Activated B cell treated with CpG ODN at 0.5 μM for 24 hours (primary cell): ENCODE measurements at regions not wholly inside any gene's neighbourhood (a gene's known extent, or its start where the extent isn't known, plus 50 kb on each side); places are given as distances from the start of the nearest gene placed in this dataset.
"Not testable (repeated sequence)": the region's sequence is repeated elsewhere in the genome, so short reads cannot be mapped to it uniquely, and the experiment has no call there.

ENCODE experiments used
- ATAC-seq: fragments of 200-7000 bp; cut with Tn5 transposase; one replicate; pipeline ENCODE4 v1.10.0; 2021; ENCODE audit warnings: low read depth, mild to moderate bottlenecking, moderate library complexity
- CTCF ChIA-PET: fragments of 350-600 bp; sonication (Branson Sonifier 250); formaldehyde crosslinking; loops from one replicate; lab custom pipeline; 2021; ENCODE audit warnings: antibody characterized with exemption; lab: Charles Lee
- POLR2A ChIA-PET: fragments of 350-600 bp; sonication (Branson Sonifier 250); formaldehyde crosslinking; loops from one replicate; lab custom pipeline; 2021; ENCODE audit warnings: antibody characterized with exemption; lab: Charles Lee
- DNase-seq: peaks from one replicate; pipeline ENCODE4 v3.0.0; 2022
- H3K27ac Mint-ChIP-seq: one replicate; pipeline ENCODE4 v1.8.0; 2020; ENCODE audit warnings: mixed read lengths
- H3K27me3 Mint-ChIP-seq: one replicate; pipeline ENCODE4 v1.8.0; 2021; ENCODE audit warnings: mixed read lengths
- H3K36me3 Mint-ChIP-seq: one replicate; pipeline ENCODE4 v1.8.0; 2021; ENCODE audit warnings: low read depth, mixed read lengths
- H3K4me1 Mint-ChIP-seq: one replicate; pipeline ENCODE4 v1.8.0; 2021; ENCODE audit warnings: mixed read lengths
- H3K4me3 Mint-ChIP-seq: one replicate; pipeline ENCODE4 v1.8.0; 2020; ENCODE audit warnings: mild to moderate bottlenecking, mixed read lengths
- H3K9me3 Mint-ChIP-seq: one replicate; pipeline ENCODE4 v1.8.0; 2020; ENCODE audit warnings: mixed read lengths
- intact Hi-C: fragments of 100-400 bp; cut with micrococcal nuclease; formaldehyde crosslinking; loops from one replicate; pipeline ENCODE4 v1.15.1; 2024
- TF ChIP-seq, protein P1 (sequence below): fragments of 200-600 bp; IDR thresholded peaks from one replicate; pipeline ENCODE4 v1.8.0; 2022; ENCODE audit warnings: antibody characterized with exemption, mild to moderate bottlenecking

DNA sequence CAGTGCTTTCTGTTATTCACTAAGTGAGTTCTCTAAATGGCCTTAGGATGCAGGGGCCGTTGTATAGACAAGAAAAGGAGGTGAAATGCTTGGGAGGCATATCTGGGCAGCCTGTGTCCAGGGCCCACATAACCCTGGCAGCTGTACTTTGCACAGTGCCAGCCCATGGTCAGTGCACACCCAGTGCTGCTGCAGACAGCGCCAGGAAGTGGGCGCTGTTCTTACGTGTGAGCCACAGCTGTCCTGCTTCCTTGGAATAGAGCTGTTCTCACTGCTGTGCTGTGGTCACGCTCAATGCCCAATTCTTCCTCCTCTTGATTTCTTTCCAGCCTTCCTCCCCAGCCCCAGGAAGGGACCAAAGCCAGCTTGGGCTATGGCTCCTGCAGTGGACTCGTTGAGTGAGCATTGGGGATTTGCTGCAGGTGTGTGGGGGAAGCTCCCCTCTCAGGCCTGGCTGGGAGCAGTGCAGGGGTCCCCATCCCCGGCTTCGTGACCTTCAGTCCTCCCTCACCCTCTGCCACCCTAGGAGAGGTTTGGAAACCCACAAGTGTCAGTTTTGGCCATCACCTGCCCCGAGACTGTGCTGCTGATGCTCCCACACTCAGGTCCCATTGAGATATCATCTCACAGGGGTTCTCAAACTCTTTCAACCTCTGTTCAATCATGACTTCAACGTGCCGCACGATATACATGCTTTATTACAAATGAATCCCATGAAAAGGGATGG lies 246.8 kb upstream of the EXOC2 start:
- ChIA-PET CTCF (no interaction called here), POLR2A (no interaction called here)
- TF ChIP-seq, protein P1, sequence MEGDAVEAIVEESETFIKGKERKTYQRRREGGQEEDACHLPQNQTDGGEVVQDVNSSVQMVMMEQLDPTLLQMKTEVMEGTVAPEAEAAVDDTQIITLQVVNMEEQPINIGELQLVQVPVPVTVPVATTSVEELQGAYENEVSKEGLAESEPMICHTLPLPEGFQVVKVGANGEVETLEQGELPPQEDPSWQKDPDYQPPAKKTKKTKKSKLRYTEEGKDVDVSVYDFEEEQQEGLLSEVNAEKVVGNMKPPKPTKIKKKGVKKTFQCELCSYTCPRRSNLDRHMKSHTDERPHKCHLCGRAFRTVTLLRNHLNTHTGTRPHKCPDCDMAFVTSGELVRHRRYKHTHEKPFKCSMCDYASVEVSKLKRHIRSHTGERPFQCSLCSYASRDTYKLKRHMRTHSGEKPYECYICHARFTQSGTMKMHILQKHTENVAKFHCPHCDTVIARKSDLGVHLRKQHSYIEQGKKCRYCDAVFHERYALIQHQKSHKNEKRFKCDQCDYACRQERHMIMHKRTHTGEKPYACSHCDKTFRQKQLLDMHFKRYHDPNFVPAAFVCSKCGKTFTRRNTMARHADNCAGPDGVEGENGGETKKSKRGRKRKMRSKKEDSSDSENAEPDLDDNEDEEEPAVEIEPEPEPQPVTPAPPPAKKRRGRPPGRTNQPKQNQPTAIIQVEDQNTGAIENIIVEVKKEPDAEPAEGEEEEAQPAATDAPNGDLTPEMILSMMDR: no peak
- no peaks in the 10 kb centered on the region for H3K9me3 Mint-ChIP-seq
- intact Hi-C loops: no loop called here
- DNase-seq (no peak), ATAC-seq (no peak)
- no peak overlapping the region for H3K4me3 Mint-ChIP-seq
- no peak overlapping the region for H3K27ac Mint-ChIP-seq
- H3K4me1 Mint-ChIP-seq: no peaks in the 10 kb centered on the region
- peaks cover 13% of the 10 kb centered on the region for H3K27me3 Mint-ChIP-seq
- no peaks in the 10 kb centered on the region for H3K36me3 Mint-ChIP-seq

DNA sequence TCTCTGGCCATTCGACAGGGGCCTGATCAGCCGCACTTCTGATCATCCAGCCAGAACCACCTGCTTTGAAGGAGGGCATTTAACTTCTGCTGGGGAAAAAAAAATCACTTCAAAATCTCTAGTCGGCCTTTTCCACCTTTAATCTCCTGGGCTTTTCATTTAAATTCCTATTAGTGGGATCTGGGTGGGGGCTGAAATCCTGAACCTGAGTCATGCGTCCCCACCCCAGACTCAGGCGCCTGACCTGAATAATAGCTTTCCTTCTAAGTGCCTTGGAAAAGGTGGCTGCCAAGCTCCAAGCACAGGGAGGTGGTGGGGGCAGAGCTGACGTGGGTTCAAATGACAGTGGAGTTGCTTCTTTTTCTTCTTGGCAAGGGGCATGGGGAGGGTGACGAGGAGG lies 246.0 kb upstream of the EXOC2 start:
- peaks cover 13% of the 10 kb centered on the region for H3K27me3 Mint-ChIP-seq
- ATAC-seq (no peak), DNase-seq (no peak)
- ChIA-PET CTCF (no interaction called here), POLR2A (no interaction called here)
- H3K4me3 Mint-ChIP-seq: no peak overlapping the region
- intact Hi-C loops: no loop called here
- TF ChIP-seq, protein P1: no peak
- H3K27ac Mint-ChIP-seq: no peak overlapping the region
- no peaks in the 10 kb centered on the region for H3K36me3 Mint-ChIP-seq
- no peaks in the 10 kb centered on the region for H3K4me1 Mint-ChIP-seq
- no peaks in the 10 kb centered on the region for H3K9me3 Mint-ChIP-seq

DNA sequence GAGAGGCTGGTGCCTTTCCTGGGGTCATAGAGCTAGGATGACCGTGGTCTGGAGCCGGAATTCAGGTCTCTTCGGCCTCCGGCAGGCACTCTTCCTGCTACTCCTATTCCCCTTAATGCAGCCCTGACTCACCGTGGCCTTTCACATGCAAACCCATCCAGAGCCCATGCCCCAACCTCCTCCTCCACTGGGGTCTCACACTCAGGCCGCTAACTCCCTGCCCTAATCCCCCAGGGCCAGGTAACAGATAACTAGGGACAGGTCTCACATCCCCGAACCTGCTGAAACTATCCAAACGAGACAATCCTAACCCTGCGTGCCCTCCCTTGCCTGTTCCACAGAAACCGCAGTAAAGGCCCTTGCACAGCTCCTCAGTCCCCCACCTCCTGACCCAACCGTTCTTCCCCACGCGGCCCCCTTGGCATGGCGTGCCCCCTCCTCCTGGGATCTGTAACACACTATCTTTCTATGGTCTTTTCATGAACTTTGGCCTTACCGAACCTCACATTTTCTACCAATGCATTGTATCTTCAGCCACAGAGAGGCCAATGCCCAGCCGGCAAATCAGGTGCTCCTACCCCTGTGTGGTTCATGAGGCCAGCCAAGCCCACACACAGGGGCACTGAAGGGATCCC lies 245.4 kb upstream of the EXOC2 start:
- peaks cover 15% of the 10 kb centered on the region for H3K27me3 Mint-ChIP-seq
- no peak overlapping the region for H3K4me3 Mint-ChIP-seq
- H3K27ac Mint-ChIP-seq: no peak overlapping the region
- intact Hi-C loops: no loop called here
- H3K36me3 Mint-ChIP-seq: no peaks in the 10 kb centered on the region
- no peak for ATAC-seq
- no peak for DNase-seq
- H3K9me3 Mint-ChIP-seq: no peaks in the 10 kb centered on the region
- ChIA-PET CTCF (no interaction called here), POLR2A (no interaction called here)
- no peaks in the 10 kb centered on the region for H3K4me1 Mint-ChIP-seq
- TF ChIP-seq, protein P1: no peak

DNA sequence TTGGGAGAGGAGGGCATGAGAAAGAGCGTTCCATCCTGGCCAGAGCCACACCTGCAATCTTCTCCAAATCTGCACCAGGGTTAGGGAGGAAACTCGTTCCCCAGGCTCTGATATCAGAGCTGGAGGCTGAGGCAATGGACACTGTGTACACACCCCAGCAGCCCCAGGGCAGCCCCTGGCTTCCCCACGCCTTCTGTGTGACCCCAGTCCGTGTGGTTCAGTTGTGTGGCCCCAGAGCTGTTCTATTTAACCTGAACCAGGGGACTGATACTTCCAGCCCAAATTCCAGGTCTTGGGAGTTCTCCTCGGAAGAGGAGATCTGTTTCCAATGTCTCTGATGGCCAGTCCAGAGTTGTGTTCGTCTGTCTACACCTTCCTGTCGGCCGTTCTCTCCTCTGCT lies 242.6 kb upstream of the EXOC2 start:
- no peak overlapping the region for H3K4me3 Mint-ChIP-seq
- ChIA-PET POLR2A (no interaction called here), CTCF (no interaction called here)
- no peak overlapping the region for H3K27ac Mint-ChIP-seq
- no peaks in the 10 kb centered on the region for H3K9me3 Mint-ChIP-seq
- no peaks in the 10 kb centered on the region for H3K36me3 Mint-ChIP-seq
- ATAC-seq: no peak
- H3K27me3 Mint-ChIP-seq: peaks cover 15% of the 10 kb centered on the region
- TF ChIP-seq, protein P1: no peak
- DNase-seq: no peak
- intact Hi-C loops: no loop called here
- no peaks in the 10 kb centered on the region for H3K4me1 Mint-ChIP-seq

DNA sequence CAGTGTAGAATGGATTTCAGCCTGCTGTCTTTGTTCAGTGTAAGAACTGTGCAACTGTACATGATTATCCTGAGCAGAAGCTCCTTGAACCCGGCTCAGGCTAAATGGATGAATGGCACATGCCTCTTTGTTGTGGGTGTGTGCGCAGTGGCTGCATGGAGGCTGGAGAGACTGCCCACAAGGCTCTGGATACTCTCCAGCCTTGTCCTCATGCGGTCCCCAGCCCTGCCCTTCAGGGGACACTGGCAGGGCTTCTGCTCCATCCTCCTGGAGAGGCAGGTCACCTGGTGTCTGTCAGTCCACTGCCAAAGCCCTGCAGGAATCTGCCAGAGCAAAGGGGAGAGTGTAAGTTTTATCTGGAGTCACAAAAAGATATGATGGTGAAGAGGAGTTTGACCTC lies 241.7 kb upstream of the EXOC2 start:
- Mint-ChIP-seq H3K9me3 (no peaks in the 10 kb centered on the region), H3K36me3 (no peaks in the 10 kb centered on the region), H3K4me3 (no peak overlapping the region), H3K27me3 (peaks cover 10% of the 10 kb centered on the region), H3K27ac (no peak overlapping the region), H3K4me1 (no peaks in the 10 kb centered on the region)
- ATAC-seq (no peak), DNase-seq (no peak)
- ChIA-PET POLR2A (no interaction called here), CTCF (no interaction called here)
- TF ChIP-seq, protein P1: no peak
- intact Hi-C loops: no loop called here

DNA sequence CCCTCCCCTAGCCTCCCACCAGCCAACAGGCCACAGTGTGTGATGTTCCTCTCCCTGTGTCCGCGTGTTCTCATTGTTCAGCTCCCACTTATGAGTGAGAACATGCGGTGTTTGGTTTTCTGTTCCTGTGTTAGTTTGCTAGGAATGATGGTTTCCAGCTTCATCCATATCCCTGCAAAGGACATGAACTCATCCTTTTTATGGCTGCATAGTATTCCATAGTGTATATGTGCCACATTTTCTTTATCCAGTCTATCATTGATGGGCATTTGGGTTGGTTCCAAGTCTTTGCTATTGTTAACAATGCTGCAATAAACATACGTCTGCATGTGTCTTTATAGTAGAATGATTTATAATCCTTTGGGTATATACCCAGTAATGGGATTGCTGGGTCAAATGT lies 239.0 kb upstream of the EXOC2 start:
- CTCF ChIA-PET: not testable (repeated sequence)

More for the DNA sequence above, 239.0 kb upstream of the EXOC2 start:
- H3K4me3 Mint-ChIP-seq, POLR2A ChIA-PET, H3K27ac Mint-ChIP-seq, H3K9me3 Mint-ChIP-seq, H3K4me1 Mint-ChIP-seq, ATAC-seq, H3K36me3 Mint-ChIP-seq, DNase-seq, intact Hi-C loops, H3K27me3 Mint-ChIP-seq: not testable (repeated sequence)
